ENCODE measurements at regions not wholly inside any gene's neighbourhood (a gene's known extent, or its start where the extent isn't known, plus 50 kb on each side); places are given as distances from the start of the nearest gene placed in this dataset.
A peak's percentile ranks its signal among the peaks of the same experiment; 100 is the strongest.

DNA sequence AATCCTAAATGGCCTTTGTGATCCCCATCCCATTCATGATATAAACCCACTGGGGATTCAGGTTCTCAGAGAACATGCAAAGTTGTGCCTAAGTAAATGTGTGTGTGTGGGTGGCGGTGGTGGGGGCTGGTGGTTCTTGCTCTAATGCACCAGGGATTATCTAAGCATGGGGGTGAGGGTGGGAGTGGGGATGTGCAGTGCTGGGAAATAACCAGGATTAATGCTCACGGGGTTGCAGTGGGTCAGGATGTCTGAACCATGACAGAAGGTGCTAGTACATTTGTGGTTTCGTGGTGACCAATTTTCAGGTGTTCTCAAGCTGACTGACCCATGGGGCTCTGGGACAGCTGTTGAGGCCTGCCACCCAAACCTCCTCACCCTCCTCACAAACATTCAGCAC is 101.0 kb downstream of the ZNF608 start:
- DNase-seq (ENCODE audit: low read depth): no peak

DNA sequence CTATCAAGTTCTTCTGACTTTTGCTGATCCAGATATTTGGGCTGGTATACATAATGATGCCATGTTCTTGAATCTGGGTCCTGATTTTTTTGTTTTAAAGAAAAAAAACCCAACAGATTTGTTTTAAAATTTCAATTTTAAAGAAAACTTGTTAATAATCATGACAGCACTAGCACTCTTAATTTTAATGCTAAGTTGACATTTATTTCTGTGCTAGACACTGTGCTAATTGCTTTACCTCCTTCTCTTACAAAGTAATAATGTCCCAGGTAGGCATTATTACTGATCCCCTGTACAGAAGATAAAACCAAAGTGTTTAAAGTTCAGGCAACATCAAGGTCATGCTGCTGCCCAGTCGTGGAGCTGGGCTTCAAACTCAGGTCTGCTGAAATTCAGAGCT is 101.9 kb downstream of the ZNF608 start:
- DNase-seq (ENCODE audit: low read depth): no peak

- peak; percentile 45 for DNase-seq (ENCODE audit: low read depth)
These were observed 102.3 kb downstream of the ZNF608 start for GRCh38 chr5:124644138-124644537.

GRCh38 chr5:124643336-124643735 is 103.1 kb downstream of the ZNF608 start:
- DNase-seq (ENCODE audit: low read depth): no peak

DNA sequence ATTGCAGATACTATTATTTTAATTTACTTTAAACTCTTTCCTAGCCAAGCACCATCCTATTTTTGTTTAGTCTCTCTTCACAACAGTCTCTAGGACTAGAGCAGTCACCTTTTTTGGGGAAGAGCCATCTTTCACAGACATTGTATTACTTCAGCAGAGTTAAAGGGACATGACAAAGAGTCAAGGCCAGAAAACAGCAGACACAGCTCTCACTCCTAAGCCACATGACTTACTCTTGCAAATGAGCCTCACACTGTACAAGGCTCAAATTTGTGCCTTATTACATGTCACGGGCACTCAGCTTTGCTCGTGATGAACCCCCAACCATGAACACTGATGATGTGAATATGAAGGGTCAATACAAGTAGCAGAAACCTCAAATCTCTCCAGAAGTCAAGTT is 104.3 kb downstream of the ZNF608 start:
- DNase-seq (ENCODE audit: low read depth): no peak

- no peak for DNase-seq (ENCODE audit: low read depth)
These were observed 105.2 kb downstream of the ZNF608 start for GRCh38 chr5:124641154-124641792.

DNA sequence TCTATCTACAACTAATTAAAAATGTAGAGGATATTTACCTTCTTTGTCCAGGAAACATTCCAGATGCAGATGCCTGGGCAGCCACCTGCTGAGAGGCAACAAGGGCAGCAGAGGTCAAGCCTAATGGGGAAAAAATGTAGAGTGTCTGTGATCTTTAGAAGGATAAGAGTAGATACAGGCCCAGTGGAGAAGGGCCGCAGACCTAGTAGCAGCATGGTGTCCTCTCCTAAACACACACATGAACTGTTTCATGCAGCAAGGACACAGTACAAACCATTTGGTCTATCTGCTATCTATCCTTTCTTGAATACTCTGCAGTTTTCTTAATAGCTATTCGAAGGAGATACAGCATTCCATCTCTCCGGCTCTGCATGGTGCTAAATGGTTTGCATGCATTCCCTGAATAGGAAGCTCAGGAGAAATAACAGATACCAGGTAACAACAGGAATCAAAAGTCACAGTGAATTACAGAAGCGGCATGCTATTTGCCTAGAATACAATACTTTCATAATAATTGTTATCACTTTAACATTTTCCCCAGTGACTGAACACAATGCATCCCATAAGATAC is 107.3 kb downstream of the ZNF608 start:
- no peak for DNase-seq (ENCODE audit: low read depth)

- DNase-seq (ENCODE audit: low read depth): no peak
These were observed 109.4 kb downstream of the ZNF608 start for GRCh38 chr5:124637011-124637410.

DNA sequence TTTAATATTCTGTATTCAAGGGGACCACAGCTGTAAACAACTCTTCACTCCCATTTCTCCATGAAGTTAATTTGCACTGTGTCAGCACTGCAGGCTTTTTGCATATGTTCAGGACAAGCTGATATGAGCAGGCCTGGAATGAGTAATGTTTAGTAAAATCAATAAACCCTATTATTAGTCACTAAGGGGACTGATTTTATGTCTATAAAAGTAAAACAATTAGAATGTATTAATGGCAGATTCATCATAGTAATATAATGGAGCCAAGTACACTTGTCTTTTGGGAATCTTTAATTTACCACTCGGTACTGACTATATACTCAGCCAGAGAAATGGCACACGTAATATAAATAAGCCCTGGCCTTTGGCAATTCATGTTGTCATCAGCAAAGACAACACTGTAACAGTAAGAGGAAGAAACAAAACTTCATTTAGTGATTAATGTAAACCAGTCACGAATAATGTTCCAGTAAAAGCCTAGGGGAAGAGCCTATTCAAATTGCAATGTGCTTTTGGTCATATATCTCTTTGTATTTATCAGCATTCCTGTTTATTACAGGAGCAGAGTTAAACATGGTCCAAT is 111.6 kb downstream of the ZNF608 start:
- DNase-seq (ENCODE audit: low read depth): peak; percentile 14

- DNase-seq (ENCODE audit: low read depth): peak; percentile 60
These were observed 112.2 kb downstream of the ZNF608 start for GRCh38 chr5:124634228-124634739.

DNA sequence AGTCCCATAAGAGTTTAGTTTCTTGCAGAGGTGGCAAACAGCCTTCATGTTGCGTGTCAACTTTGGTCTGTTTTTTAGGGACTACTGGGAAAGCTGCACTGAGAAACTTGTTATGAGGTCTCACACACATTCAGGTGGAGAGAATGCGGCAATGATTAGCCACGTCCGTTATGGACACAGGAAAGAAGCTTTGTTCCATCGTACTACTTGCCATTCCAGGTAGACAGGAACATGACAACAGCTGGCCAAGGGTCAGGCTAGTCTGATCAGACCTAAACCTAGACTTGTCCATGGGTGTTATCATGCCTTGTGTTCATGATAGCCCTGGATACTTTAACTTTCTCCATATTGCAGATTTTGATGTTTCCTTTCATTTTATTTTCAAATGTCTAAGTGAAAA is 113.2 kb downstream of the ZNF608 start:
- DNase-seq (ENCODE audit: low read depth): no peak

- DNase-seq (ENCODE audit: low read depth): no peak
These were observed 114.4 kb downstream of the ZNF608 start for GRCh38 chr5:124631874-124632550.

GRCh38 chr5:124630767-124631704 is 115.4 kb downstream of the ZNF608 start:
- DNase-seq (ENCODE audit: low read depth): peak; percentile 52

- DNase-seq (ENCODE audit: low read depth): peak; percentile 94
These were observed 117.5 kb downstream of the ZNF608 start for GRCh38 chr5:124628721-124629596.

- DNase-seq (ENCODE audit: low read depth): no peak
These were observed 118.4 kb downstream of the ZNF608 start for GRCh38 chr5:124627815-124628595.

DNA sequence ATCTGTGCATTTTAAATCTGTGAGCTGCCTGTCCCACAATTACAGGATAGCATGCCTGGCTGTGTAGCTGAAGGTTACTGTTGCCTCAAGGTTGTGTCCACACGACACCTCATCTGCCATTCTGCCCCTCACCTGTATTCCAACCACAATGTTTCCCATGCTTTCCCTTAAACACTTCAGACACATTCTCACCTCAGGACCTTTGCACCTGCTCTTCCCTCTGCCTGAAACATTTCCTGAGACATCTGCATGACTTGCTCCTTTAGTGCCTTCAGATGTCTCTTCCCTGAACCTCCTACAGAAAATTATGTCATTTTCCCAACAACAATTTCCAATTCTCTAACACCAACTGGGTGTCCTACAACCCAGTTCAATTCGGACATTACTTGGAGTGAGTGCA is 120.4 kb downstream of the ZNF608 start:
- no peak for DNase-seq (ENCODE audit: low read depth)

GRCh38 chr5:124623265-124623664 is 123.2 kb downstream of the ZNF608 start:
- DNase-seq (ENCODE audit: low read depth): no peak

GRCh38 chr5:124622851-124623250 is 123.6 kb downstream of the ZNF608 start:
- DNase-seq (ENCODE audit: low read depth): no peak

GRCh38 chr5:124621279-124621678 is 125.2 kb downstream of the ZNF608 start:
- no peak for DNase-seq (ENCODE audit: low read depth)

- no peak for DNase-seq (ENCODE audit: low read depth)
These were observed 125.7 kb downstream of the ZNF608 start for GRCh38 chr5:124620743-124621142.

Data from amniotic epithelial cell (primary cell).